ENCODE measurements at regions not wholly inside any gene's neighbourhood (a gene's known extent, or its start where the extent isn't known, plus 50 kb on each side); places are given as distances from the start of the nearest gene placed in this dataset.

GRCh38 chr2:58436872-58437271 lies 195.7 kb upstream of the FANCL start:
- Mint-ChIP-seq H3K27ac (ENCODE audit: unreplicated experiment) (no peak overlapping the region), H3K9me3 (ENCODE audit: low read depth, unreplicated experiment) (no peaks in the 10 kb centered on the region), H3K4me1 (ENCODE audit: low read depth, unreplicated experiment) (peaks cover 21% of the 10 kb centered on the region), H3K27me3 (ENCODE audit: unreplicated experiment) (no peaks in the 10 kb centered on the region), H3K4me3 (ENCODE audit: low read depth, unreplicated experiment) (no peak overlapping the region), H3K36me3 (ENCODE audit: insufficient read depth, unreplicated experiment) (peaks cover 5% of the 10 kb centered on the region)
- TF ChIP-seq CTCF (IDR thresholded peaks at IDR 0.05; ENCODE audit: unreplicated experiment): no peak
- no TSS peak for BruUV-seq (replicated peaks)
- CTCF ChIA-PET: interaction anchor here (0.5 to 1.1 kb wide), 3 partner anchors 11 to 1890 kb away, joined by 3 to 5 read pairs (median 4); no protein-coding TSS in a partner anchor
- DNase-seq: no peak
- intact Hi-C loops (cut with micrococcal nuclease; ENCODE audit: unreplicated experiment): loop anchor here (10.0 kb wide), 1 partner anchor 202 kb away; no protein-coding TSS in a partner anchor

- no peak for TF ChIP-seq CTCF (IDR thresholded peaks at IDR 0.05; ENCODE audit: unreplicated experiment)
- no peak overlapping the region for H3K4me3 Mint-ChIP-seq (ENCODE audit: low read depth, unreplicated experiment)
- DNase-seq: no peak
- no peak overlapping the region for H3K27ac Mint-ChIP-seq (ENCODE audit: unreplicated experiment)
- BruUV-seq (replicated peaks): no TSS peak
- H3K27me3 Mint-ChIP-seq (ENCODE audit: unreplicated experiment): no peaks in the 10 kb centered on the region
- no peaks in the 10 kb centered on the region for H3K9me3 Mint-ChIP-seq (ENCODE audit: low read depth, unreplicated experiment)
- intact Hi-C loops (cut with micrococcal nuclease; ENCODE audit: unreplicated experiment): loop anchor here (10.0 kb wide), 1 partner anchor 200 kb away; no protein-coding TSS in a partner anchor
- CTCF ChIA-PET: no interaction called here
- H3K4me1 Mint-ChIP-seq (ENCODE audit: low read depth, unreplicated experiment): peaks cover 21% of the 10 kb centered on the region
- peaks cover 5% of the 10 kb centered on the region for H3K36me3 Mint-ChIP-seq (ENCODE audit: insufficient read depth, unreplicated experiment)
Observed at GRCh38 chr2:58435246-58435645, 194.1 kb upstream of the FANCL start.

GRCh38 chr2:58434692-58435091 lies 193.6 kb upstream of the FANCL start:
- H3K9me3 Mint-ChIP-seq (ENCODE audit: low read depth, unreplicated experiment): no peaks in the 10 kb centered on the region
- no peak for TF ChIP-seq CTCF (IDR thresholded peaks at IDR 0.05; ENCODE audit: unreplicated experiment)
- H3K27me3 Mint-ChIP-seq (ENCODE audit: unreplicated experiment): no peaks in the 10 kb centered on the region
- no peak for DNase-seq
- intact Hi-C loops (cut with micrococcal nuclease; ENCODE audit: unreplicated experiment): loop anchor here (10.0 kb wide), 1 partner anchor 200 kb away; no protein-coding TSS in a partner anchor
- H3K27ac Mint-ChIP-seq (ENCODE audit: unreplicated experiment): no peak overlapping the region
- no peak overlapping the region for H3K4me3 Mint-ChIP-seq (ENCODE audit: low read depth, unreplicated experiment)
- H3K4me1 Mint-ChIP-seq (ENCODE audit: low read depth, unreplicated experiment): peaks cover 21% of the 10 kb centered on the region
- peaks cover 5% of the 10 kb centered on the region for H3K36me3 Mint-ChIP-seq (ENCODE audit: insufficient read depth, unreplicated experiment)
- CTCF ChIA-PET: no interaction called here
- BruUV-seq (replicated peaks): no TSS peak

- H3K4me3 Mint-ChIP-seq (ENCODE audit: low read depth, unreplicated experiment): no peak overlapping the region
Observed at GRCh38 chr2:58432491-58433170, 191.5 kb upstream of the FANCL start.

More at GRCh38 chr2:58432491-58433170, 191.5 kb upstream of the FANCL start:
- Mint-ChIP-seq H3K9me3 (ENCODE audit: low read depth, unreplicated experiment) (no peaks in the 10 kb centered on the region), H3K27ac (ENCODE audit: unreplicated experiment) (no peak overlapping the region), H3K27me3 (ENCODE audit: unreplicated experiment) (no peaks in the 10 kb centered on the region), H3K36me3 (ENCODE audit: insufficient read depth, unreplicated experiment) (peaks cover 17% of the 10 kb centered on the region), H3K4me1 (ENCODE audit: low read depth, unreplicated experiment) (peaks cover 28% of the 10 kb centered on the region)
- TF ChIP-seq CTCF (IDR thresholded peaks at IDR 0.05; ENCODE audit: unreplicated experiment): no peak
- no TSS peak for BruUV-seq (replicated peaks)
- DNase-seq: no peak
- CTCF ChIA-PET: no interaction called here
- intact Hi-C loops (cut with micrococcal nuclease; ENCODE audit: unreplicated experiment): loop anchor here (10.0 kb wide), 1 partner anchor 198 kb away; no protein-coding TSS in a partner anchor

Measured in Calu3 (cell line).